ENCODE measurements at regions not wholly inside any gene's neighbourhood (a gene's known extent, or its start where the extent isn't known, plus 50 kb on each side); places are given as distances from the start of the nearest gene placed in this dataset.

- TF ChIP-seq CTCF (IDR thresholded peaks at IDR 0.05), result no peak
- no peak for TF ChIP-seq POLR2A (IDR thresholded peaks at IDR 0.05)
- intact Hi-C loops (cut with DNase I; ENCODE audit: low total_unique reads), result no loop called here
- WGBS, 2 donors, result 72 to 74% methylated on average over 2 of the region's 2 CpGs
- DNase-seq (ENCODE audit: low spot score in 2 of 2), result no peak
- H3K4me3 ChIP-seq (ENCODE audit: low read depth, poor library complexity, severe bottlenecking), result no peak overlapping the region
Observed at GRCh38 chr4:179130122-179130714, 1688.0 kb upstream of the AGA start.

- intact Hi-C loops (cut with DNase I; ENCODE audit: low total_unique reads), result no loop called here
- TF ChIP-seq POLR2A (IDR thresholded peaks at IDR 0.05) (no peak), CTCF (IDR thresholded peaks at IDR 0.05) (no peak)
- H3K4me3 ChIP-seq (ENCODE audit: low read depth, poor library complexity, severe bottlenecking), result no peak overlapping the region
- WGBS, 2 donors, result 79% methylated on average over 4 of the region's 4 CpGs
- no peak for DNase-seq (ENCODE audit: low spot score in 2 of 2)
Observed at GRCh38 chr4:179145746-179146525, 1703.7 kb upstream of the AGA start.

- WGBS, 2 donors, result 76 to 77% methylated on average over 6 of the region's 6 CpGs
- DNase-seq (ENCODE audit: low spot score in 2 of 2), result no peak
- no peak overlapping the region for H3K4me3 ChIP-seq (ENCODE audit: low read depth, poor library complexity, severe bottlenecking)
- intact Hi-C loops (cut with DNase I; ENCODE audit: low total_unique reads), result no loop called here
- no peak for TF ChIP-seq CTCF (IDR thresholded peaks at IDR 0.05)
- TF ChIP-seq POLR2A (IDR thresholded peaks at IDR 0.05), result no peak
Observed at GRCh38 chr4:179151770-179152169, 1709.5 kb upstream of the AGA start.

- TF ChIP-seq POLR2A (IDR thresholded peaks at IDR 0.05) (no peak), CTCF (IDR thresholded peaks at IDR 0.05) (no peak)
- intact Hi-C loops (cut with DNase I; ENCODE audit: low total_unique reads), result no loop called here
- WGBS, 2 donors, result 84% methylated on average over 2 of the region's 2 CpGs
- no peak for DNase-seq (ENCODE audit: low spot score in 2 of 2)
- H3K4me3 ChIP-seq (ENCODE audit: low read depth, poor library complexity, severe bottlenecking), result no peak overlapping the region
Observed at GRCh38 chr4:179163147-179163546, 1720.9 kb upstream of the AGA start.

- intact Hi-C loops (cut with DNase I; ENCODE audit: low total_unique reads), result no loop called here
- WGBS, 2 donors, result 85 to 94% methylated on average over 5 of the region's 5 CpGs
Observed at GRCh38 chr4:179164267-179164999, 1722.2 kb upstream of the AGA start.

More at GRCh38 chr4:179164267-179164999, 1722.2 kb upstream of the AGA start:
- no peak for TF ChIP-seq POLR2A (IDR thresholded peaks at IDR 0.05)
- TF ChIP-seq CTCF (IDR thresholded peaks at IDR 0.05), result no peak
- no peak for DNase-seq (ENCODE audit: low spot score in 2 of 2)
- H3K4me3 ChIP-seq (ENCODE audit: low read depth, poor library complexity, severe bottlenecking), result no peak overlapping the region
